WTC11 (cell line): ENCODE measurements at regions not wholly inside any gene's neighbourhood (a gene's known extent, or its start where the extent isn't known, plus 50 kb on each side); places are given as distances from the start of the nearest gene placed in this dataset.

Experiments
- TF ChIP-seq, protein P1 (sequence below): sonication (generic); formaldehyde crosslinking; IDR thresholded peaks from 2 replicates; pipeline ENCODE4 v1.8.1; 2023; ENCODE audit warnings: mild to moderate bottlenecking, missing genetic modification reagents
- TF ChIP-seq, protein P2 (sequence below): fragments of 200-600 bp; IDR thresholded peaks from 2 replicates; pipeline ENCODE4 v1.8.0; 2022; ENCODE audit warnings: antibody characterized with exemption
- TF ChIP-seq, protein P3 (sequence below): fragments of 250-450 bp; sonication (Bioruptor Pico); IDR thresholded peaks from 2 replicates; pipeline ENCODE4 v1.9.0; 2021; ENCODE audit warnings: moderate library complexity, mild to moderate bottlenecking, inconsistent platforms, borderline replicate concordance

DNA sequence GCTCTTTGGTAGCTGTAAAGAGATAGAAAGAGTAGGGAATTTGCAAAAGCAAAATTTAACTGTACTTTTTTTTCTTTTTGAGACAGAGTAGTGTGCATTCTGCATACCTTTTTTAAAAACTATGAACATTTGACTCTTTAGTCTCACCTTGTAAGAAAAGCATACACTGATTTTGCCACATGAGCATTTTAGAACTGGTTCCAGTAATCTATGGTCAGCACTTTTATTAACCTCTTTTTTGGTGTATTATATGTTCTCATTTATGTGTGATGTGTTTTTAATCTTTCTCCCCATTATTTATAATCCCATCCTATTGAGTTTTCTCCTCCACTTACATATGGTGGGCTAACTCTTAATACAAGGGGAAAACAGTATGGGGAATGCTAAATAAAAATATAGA lies 1111.4 kb downstream of the FLRT2 start:
- TF ChIP-seq, protein P1, sequence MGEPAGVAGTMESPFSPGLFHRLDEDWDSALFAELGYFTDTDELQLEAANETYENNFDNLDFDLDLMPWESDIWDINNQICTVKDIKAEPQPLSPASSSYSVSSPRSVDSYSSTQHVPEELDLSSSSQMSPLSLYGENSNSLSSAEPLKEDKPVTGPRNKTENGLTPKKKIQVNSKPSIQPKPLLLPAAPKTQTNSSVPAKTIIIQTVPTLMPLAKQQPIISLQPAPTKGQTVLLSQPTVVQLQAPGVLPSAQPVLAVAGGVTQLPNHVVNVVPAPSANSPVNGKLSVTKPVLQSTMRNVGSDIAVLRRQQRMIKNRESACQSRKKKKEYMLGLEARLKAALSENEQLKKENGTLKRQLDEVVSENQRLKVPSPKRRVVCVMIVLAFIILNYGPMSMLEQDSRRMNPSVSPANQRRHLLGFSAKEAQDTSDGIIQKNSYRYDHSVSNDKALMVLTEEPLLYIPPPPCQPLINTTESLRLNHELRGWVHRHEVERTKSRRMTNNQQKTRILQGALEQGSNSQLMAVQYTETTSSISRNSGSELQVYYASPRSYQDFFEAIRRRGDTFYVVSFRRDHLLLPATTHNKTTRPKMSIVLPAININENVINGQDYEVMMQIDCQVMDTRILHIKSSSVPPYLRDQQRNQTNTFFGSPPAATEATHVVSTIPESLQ (CRISPR knock-in tag), result no peak
- TF ChIP-seq, protein P2, sequence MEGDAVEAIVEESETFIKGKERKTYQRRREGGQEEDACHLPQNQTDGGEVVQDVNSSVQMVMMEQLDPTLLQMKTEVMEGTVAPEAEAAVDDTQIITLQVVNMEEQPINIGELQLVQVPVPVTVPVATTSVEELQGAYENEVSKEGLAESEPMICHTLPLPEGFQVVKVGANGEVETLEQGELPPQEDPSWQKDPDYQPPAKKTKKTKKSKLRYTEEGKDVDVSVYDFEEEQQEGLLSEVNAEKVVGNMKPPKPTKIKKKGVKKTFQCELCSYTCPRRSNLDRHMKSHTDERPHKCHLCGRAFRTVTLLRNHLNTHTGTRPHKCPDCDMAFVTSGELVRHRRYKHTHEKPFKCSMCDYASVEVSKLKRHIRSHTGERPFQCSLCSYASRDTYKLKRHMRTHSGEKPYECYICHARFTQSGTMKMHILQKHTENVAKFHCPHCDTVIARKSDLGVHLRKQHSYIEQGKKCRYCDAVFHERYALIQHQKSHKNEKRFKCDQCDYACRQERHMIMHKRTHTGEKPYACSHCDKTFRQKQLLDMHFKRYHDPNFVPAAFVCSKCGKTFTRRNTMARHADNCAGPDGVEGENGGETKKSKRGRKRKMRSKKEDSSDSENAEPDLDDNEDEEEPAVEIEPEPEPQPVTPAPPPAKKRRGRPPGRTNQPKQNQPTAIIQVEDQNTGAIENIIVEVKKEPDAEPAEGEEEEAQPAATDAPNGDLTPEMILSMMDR, result no peak
- TF ChIP-seq, protein P3, sequence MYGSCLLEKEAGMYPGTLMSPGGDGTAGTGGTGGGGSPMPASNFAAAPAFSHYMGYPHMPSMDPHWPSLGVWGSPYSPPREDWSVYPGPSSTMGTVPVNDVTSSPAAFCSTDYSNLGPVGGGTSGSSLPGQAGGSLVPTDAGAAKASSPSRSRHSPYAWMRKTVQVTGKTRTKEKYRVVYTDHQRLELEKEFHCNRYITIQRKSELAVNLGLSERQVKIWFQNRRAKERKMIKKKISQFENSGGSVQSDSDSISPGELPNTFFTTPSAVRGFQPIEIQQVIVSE, result no peak
